DOHH2 (cell line): ENCODE measurements at regions not wholly inside any gene's neighbourhood (a gene's known extent, or its start where the extent isn't known, plus 50 kb on each side); places are given as distances from the start of the nearest gene placed in this dataset.

Source experiments
- H3F3A ChIP-seq: fragments of 200-600 bp; sonication (generic), shearing (Covaris generic); 2 replicates; pipeline ENCODE4 v1.6.0; 2016; ENCODE audit warnings: antibody characterized with exemption, mild to moderate bottlenecking; ENCODE audit not compliant: control insufficient read depth, insufficient read depth
- H3K27ac ChIP-seq: fragments of 200-600 bp; sonication (generic); 2 replicates; pipeline ENCODE4 v1.5.1; 2014; ENCODE audit warnings: low read depth, mild to moderate bottlenecking, low read length, moderate library complexity
- H3K27me3 ChIP-seq: fragments of 200-600 bp; sonication (generic); 2 replicates; pipeline ENCODE4 v1.6.1; 2014; ENCODE audit warnings: mild to moderate bottlenecking, low read length, mixed read lengths; ENCODE audit not compliant: control insufficient read depth
- H3K36me3 ChIP-seq: fragments of 200-600 bp; sonication (generic); 2 replicates; pipeline ENCODE4 v1.6.1; 2014; ENCODE audit warnings: mild to moderate bottlenecking, low read length, moderate library complexity, mixed read lengths; ENCODE audit not compliant: control insufficient read depth
- H3K4me1 ChIP-seq: fragments of 200-600 bp; sonication (generic); 2 replicates; pipeline ENCODE4 v1.6.1; 2014; ENCODE audit warnings: mild to moderate bottlenecking, low read length, mixed read lengths; ENCODE audit not compliant: control insufficient read depth
- H3K4me2 ChIP-seq: fragments of 200-600 bp; sonication (generic); 2 replicates; pipeline ENCODE4 v1.6.0; 2014; ENCODE audit warnings: mild to moderate bottlenecking, low read length, moderate library complexity
- H3K4me3 ChIP-seq: fragments of 200-600 bp; sonication (generic); 2 replicates; pipeline ENCODE4 v1.5.1; 2014; ENCODE audit warnings: mild to moderate bottlenecking, low read length, mixed read lengths
- H3K79me2 ChIP-seq: fragments of 200-600 bp; sonication (generic); 2 replicates; pipeline ENCODE4 v1.6.1; 2014; ENCODE audit warnings: mild to moderate bottlenecking, low read length, mixed read lengths; ENCODE audit not compliant: control insufficient read depth
- H3K9me2 ChIP-seq: fragments of 200-600 bp; sonication (generic); replicated peaks from 2 replicates; pipeline ENCODE4 v1.6.1; 2014; ENCODE audit warnings: mild to moderate bottlenecking, low read length, mixed read lengths; ENCODE audit not compliant: control insufficient read depth
- H3K9me3 ChIP-seq: fragments of 200-600 bp; sonication (generic); 2 replicates; pipeline ENCODE4 v1.6.1; 2014; ENCODE audit warnings: antibody characterized with exemption, low read length, mixed read lengths; ENCODE audit not compliant: control insufficient read depth, insufficient read depth
- H4K20me1 ChIP-seq: fragments of 200-600 bp; sonication (generic); 2 replicates; pipeline ENCODE4 v1.6.0; 2014; ENCODE audit warnings: low read depth, mild to moderate bottlenecking, antibody characterized with exemption, low read length, moderate library complexity; ENCODE audit not compliant: control insufficient read depth, insufficient read depth
- EZH2phosphoT487 ChIP-seq: fragments of 200-600 bp; sonication (generic); IDR thresholded peaks from 2 replicates; pipeline ENCODE4 v1.6.1; 2017; ENCODE audit warnings: borderline replicate concordance, mild to moderate bottlenecking, antibody characterized with exemption, low read length, moderate library complexity, mixed read lengths
- TF ChIP-seq, protein P1 (sequence below): fragments of 200-600 bp; sonication (generic); IDR thresholded peaks from one replicate; pipeline ENCODE4 v1.5.1; 2014; ENCODE audit warnings: antibody characterized with exemption, mild to moderate bottlenecking, low read depth, low read length; ENCODE audit not compliant: poor library complexity, severe bottlenecking

DNA sequence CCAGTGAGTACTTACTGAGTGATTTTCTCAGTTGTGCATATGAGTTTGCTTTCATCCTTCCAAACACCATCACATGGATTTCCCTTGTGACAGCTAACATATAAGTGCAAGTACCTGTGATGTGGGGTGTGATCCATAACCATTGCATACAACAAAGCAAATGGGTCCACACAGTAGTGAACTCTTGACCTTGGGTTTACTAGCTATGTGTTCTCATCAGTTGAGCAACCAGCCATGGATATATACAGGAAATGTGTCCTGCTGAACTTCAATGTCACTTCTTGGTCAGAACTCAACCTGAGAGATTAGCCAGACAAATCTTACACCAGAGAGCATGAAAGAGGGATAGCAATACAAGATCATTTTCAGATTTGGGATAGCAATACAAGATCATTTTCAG lies 420.9 kb upstream of the KCNH7 start:
- Histone ChIP-seq H3K9me3 (no peaks in the 10 kb centered on the region), H3K4me2 (no peak overlapping the region), H3K36me3 (no peaks in the 10 kb centered on the region), H3K27me3 (no peaks in the 10 kb centered on the region), H3F3A (no peaks in the 10 kb centered on the region), H3K79me2 (no peaks in the 10 kb centered on the region), H3K4me1 (no peaks in the 10 kb centered on the region), H4K20me1 (no peaks in the 10 kb centered on the region), H3K4me3 (no peak overlapping the region), H3K9me2 (no peaks in the 10 kb centered on the region), H3K27ac (no peak overlapping the region)
- no peak for TF ChIP-seq EZH2phosphoT487
- TF ChIP-seq, protein P1, sequence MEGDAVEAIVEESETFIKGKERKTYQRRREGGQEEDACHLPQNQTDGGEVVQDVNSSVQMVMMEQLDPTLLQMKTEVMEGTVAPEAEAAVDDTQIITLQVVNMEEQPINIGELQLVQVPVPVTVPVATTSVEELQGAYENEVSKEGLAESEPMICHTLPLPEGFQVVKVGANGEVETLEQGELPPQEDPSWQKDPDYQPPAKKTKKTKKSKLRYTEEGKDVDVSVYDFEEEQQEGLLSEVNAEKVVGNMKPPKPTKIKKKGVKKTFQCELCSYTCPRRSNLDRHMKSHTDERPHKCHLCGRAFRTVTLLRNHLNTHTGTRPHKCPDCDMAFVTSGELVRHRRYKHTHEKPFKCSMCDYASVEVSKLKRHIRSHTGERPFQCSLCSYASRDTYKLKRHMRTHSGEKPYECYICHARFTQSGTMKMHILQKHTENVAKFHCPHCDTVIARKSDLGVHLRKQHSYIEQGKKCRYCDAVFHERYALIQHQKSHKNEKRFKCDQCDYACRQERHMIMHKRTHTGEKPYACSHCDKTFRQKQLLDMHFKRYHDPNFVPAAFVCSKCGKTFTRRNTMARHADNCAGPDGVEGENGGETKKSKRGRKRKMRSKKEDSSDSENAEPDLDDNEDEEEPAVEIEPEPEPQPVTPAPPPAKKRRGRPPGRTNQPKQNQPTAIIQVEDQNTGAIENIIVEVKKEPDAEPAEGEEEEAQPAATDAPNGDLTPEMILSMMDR = no peak

DNA sequence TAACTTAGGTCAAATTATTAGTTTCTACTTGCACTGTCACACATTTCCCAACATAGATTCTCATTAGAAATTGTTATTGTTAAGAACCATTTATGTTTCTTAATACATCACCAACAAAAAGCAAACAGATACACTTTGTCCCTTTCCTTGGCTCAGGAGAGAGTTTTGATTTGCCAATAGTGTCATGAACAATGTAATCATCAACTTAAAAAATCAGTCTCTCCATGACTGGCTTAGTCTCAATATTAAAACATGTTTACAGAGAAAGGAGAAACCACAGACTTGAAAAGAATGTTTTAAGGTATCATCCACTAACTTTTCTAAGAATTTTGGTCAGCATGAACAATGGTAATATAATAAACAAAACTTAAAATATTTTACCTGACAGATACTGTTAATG lies 416.5 kb upstream of the KCNH7 start:
- TF ChIP-seq EZH2phosphoT487 = no peak
- TF ChIP-seq, protein P1 = no peak
- Histone ChIP-seq H3K79me2 (no peaks in the 10 kb centered on the region), H3K36me3 (no peaks in the 10 kb centered on the region), H3F3A (no peaks in the 10 kb centered on the region), H3K4me1 (no peaks in the 10 kb centered on the region), H3K9me2 (no peaks in the 10 kb centered on the region), H3K27me3 (no peaks in the 10 kb centered on the region), H3K27ac (no peak overlapping the region), H4K20me1 (no peaks in the 10 kb centered on the region), H3K9me3 (no peaks in the 10 kb centered on the region), H3K4me2 (no peak overlapping the region), H3K4me3 (no peak overlapping the region)

DNA sequence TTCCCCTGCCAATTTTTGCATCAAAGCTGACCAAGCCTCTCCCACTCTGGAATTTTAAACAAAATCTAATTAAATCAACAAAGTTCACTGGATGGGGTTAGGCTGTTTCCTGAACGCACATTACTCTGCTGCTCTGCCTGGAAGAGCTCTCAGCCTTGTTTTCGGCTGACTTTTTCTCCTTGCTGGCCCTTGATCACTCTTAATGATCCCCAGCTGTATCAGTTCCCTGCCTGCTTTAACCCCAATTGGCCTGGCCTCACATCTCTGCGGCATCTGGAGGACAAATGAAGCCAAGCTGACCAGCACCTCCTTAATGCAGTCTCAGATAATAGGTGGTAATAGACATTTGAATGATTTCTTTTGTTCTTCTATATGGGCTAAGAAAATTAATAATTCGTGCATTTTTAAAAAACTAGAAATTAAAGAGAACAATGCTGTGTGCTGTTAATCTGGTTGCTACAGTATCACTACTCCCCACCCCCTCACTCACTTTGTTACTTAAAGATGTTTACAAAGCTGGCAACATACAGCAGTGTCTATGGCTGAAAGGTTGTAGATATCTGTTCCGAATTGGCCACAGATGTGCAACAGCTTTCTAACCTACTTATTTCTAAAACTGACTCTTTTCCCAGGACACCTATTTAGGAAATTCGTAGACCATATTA lies 415.2 kb upstream of the KCNH7 start:
- Histone ChIP-seq H3K9me2 (no peaks in the 10 kb centered on the region), H3K4me2 (no peak overlapping the region), H3K27ac (no peak overlapping the region), H3F3A (no peaks in the 10 kb centered on the region), H4K20me1 (no peaks in the 10 kb centered on the region), H3K27me3 (no peaks in the 10 kb centered on the region), H3K4me3 (no peak overlapping the region), H3K36me3 (no peaks in the 10 kb centered on the region), H3K4me1 (no peaks in the 10 kb centered on the region), H3K79me2 (no peaks in the 10 kb centered on the region), H3K9me3 (no peaks in the 10 kb centered on the region)
- TF ChIP-seq, protein P1 = no peak
- no peak for TF ChIP-seq EZH2phosphoT487

DNA sequence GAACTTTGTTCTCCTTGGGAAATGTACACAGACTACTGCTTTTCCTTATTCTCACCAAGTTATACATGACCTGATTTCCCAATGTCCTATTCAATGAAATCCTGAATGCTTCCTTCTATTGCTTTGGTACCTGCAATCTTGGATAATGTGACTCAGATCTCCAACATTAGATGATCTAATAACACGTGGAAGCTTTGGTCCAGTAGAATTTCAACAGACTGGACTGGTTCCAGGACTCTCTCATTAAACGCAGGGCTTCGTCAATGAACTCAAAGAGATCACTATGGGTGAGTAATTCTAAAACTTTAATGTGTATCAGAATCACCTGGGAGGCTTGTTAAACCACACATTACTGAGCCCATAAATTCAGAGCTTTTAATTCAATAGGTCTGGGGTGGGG lies 413.6 kb upstream of the KCNH7 start:
- Histone ChIP-seq H3K79me2 (no peaks in the 10 kb centered on the region), H3K36me3 (no peaks in the 10 kb centered on the region)

More for the DNA sequence above, 413.6 kb upstream of the KCNH7 start:
- no peaks in the 10 kb centered on the region for H3K27me3 ChIP-seq
- H3F3A ChIP-seq = no peaks in the 10 kb centered on the region
- H3K9me3 ChIP-seq = no peaks in the 10 kb centered on the region
- H3K4me2 ChIP-seq = no peak overlapping the region
- no peaks in the 10 kb centered on the region for H3K4me1 ChIP-seq
- no peaks in the 10 kb centered on the region for H3K9me2 ChIP-seq
- H3K4me3 ChIP-seq = no peak overlapping the region
- no peaks in the 10 kb centered on the region for H4K20me1 ChIP-seq
- no peak overlapping the region for H3K27ac ChIP-seq
- no peak for TF ChIP-seq EZH2phosphoT487
- TF ChIP-seq, protein P1 = no peak
